Stimulated activated naive B cell treated with anti-CD40 and anti-IgM and Interleukin-4, amounts not matched to agents 10 μg/mL and 1 μg/mL and 100 μg/mL, for 72 hours (primary cell): ENCODE measurements at regions not wholly inside any gene's neighbourhood (a gene's known extent, or its start where the extent isn't known, plus 50 kb on each side); places are given as distances from the start of the nearest gene placed in this dataset.

ENCODE experiments used
- ATAC-seq, 2 donors: fragments of 150-1000 bp; cut with Tn5 transposase; replicated peaks; 2 replicates each; pipeline ENCODE4 v1.10.0; 2021; ENCODE audit warnings: moderate library complexity in 1 of 2
- DNase-seq: peaks from one replicate; pipeline ENCODE4 v3.0.0; 2021
- H3K27ac Mint-ChIP-seq: one replicate; pipeline ENCODE4 v1.8.0; 2022; ENCODE audit warnings: mild to moderate bottlenecking, mixed read lengths
- H3K27me3 Mint-ChIP-seq, 2 donors: one replicate each; pipeline ENCODE4 v1.8.0; 2022; ENCODE audit warnings: mixed read lengths in 2 of 2
- H3K36me3 Mint-ChIP-seq, 2 donors: one replicate each; pipeline ENCODE4 v1.8.0; 2022; ENCODE audit warnings: mixed read lengths in 2 of 2, mild to moderate bottlenecking in 1 of 2
- H3K4me1 Mint-ChIP-seq, 2 donors: one replicate each; pipeline ENCODE4 v1.8.0; 2022; ENCODE audit warnings: mixed read lengths in 2 of 2, mild to moderate bottlenecking in 1 of 2
- H3K4me3 Mint-ChIP-seq, 2 donors: one replicate each; pipeline ENCODE4 v1.8.0; 2022; ENCODE audit warnings: mild to moderate bottlenecking in 2 of 2, mixed read lengths in 2 of 2, moderate library complexity in 1 of 2
- H3K9me3 Mint-ChIP-seq, 2 donors: one replicate each; pipeline ENCODE4 v1.8.0; 2022; ENCODE audit warnings: mixed read lengths in 2 of 2, mild to moderate bottlenecking in 1 of 2

DNA sequence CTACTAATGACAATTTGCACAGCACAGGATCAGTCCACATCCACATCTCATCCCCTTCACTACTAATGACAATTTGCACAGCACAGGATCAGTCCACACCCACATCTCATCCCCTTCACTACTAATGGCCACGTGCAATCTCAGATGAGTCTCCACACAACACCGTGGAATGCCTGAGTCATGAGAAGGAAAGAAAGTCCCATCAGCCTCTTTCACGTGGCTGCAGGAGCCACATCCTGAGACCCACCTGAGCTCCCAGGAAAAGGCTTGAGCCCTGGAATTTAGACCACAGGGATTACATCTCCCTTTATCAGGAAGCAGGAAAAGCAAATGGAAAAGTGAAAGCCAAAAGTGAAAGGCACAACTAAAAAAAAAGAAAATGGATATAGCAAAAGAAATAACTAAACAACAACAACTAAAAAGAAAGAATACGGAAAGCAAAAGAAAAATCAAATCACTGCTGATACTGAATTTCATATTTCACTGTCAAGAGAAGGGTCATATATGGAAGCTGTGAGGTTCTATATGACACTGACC, 1300.5 kb downstream of the TMEM121 start:
- peaks cover 13 to 25% of the 10 kb centered on the region in 2 donors for H3K4me1 Mint-ChIP-seq
- H3K4me3 Mint-ChIP-seq: no peak overlapping the region
- H3K9me3 Mint-ChIP-seq: peaks cover 0 to 6% of the 10 kb centered on the region in 2 donors
- no peak for DNase-seq
- peaks cover 0 to 3% of the 10 kb centered on the region in 2 donors for H3K36me3 Mint-ChIP-seq
- H3K27ac Mint-ChIP-seq: no peak overlapping the region
- H3K27me3 Mint-ChIP-seq: no peaks in the 10 kb centered on the region
- no peak for ATAC-seq

DNA sequence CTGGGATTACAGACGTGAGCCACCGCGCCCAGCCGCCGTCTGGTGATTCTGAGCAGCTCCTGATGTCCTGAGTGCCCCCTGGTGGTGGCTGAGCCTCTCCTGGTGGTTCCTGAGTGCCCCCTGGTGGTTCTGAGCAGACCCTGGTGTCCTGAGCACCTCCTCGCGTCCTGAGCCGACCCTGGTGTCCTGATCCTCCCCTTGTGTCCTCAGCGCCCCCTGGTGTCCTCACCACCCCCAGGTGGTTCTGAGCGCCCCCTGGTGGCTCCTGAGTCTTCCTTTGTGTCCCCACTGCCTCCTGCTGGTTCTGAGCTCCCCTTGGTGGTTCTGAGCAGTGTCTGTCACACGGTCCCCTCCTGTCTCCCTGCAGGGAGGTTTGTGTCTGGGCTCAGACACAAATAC, 1304.9 kb downstream of the TMEM121 start:
- Mint-ChIP-seq H3K4me1 (peaks cover 15 to 25% of the 10 kb centered on the region in 2 donors), H3K9me3 (peaks cover 0 to 6% of the 10 kb centered on the region in 2 donors), H3K27me3 (no peaks in the 10 kb centered on the region), H3K36me3 (peaks cover 0 to 3% of the 10 kb centered on the region in 2 donors), H3K27ac (peak overlapping the region; percentile 74), H3K4me3 (peak overlapping the region in 1 of 2 donors; percentile 46)
- DNase-seq: peak; percentile 58
- ATAC-seq: peak; percentile 58 to 73

- Mint-ChIP-seq H3K4me1 (peaks cover 11 to 15% of the 10 kb centered on the region in 2 donors), H3K27ac (no peak overlapping the region), H3K4me3 (no peak overlapping the region), H3K36me3 (peaks cover 0 to 3% of the 10 kb centered on the region in 2 donors), H3K27me3 (no peaks in the 10 kb centered on the region), H3K9me3 (no peaks in the 10 kb centered on the region)
- ATAC-seq (no peak), DNase-seq (no peak)
These were observed 1311.5 kb downstream of the TMEM121 start for GRCh38 chr14:106837870-106838269.

DNA sequence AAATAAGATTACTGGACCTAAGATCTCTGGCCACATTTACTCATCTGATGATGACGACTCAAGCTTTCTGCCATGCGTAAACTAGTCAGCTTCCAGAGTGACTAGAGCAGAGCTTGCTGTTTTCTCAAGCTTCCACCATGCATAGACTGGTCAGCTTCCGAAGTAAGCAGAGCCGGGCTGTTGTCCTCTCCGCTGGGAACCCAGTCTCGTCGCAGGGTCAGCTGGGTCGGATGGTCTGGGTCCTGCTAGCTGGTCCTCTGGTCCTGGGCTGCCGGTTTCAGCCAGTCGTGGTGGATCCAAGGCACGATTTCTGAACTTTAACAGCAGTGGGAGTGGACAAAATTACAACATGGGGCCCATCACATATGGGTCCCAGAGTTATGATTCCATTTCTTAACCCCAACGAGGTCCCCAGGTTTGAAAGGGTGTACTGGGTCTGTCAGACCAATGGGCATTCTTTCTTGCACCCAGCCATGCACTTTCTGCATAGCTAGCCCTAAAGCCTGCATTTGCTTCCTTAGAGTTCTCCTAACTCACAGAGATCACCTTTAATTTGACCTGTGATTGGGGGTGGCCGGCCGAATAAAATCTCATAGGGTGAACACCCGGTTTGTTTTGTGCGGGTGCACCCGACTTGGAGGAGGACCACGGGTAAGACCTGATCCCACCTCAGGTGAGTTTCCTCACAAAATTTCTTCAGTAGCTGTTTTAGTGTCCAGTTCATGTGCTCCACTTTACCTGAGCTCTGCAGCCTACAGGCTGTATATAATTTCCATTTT, 1312.8 kb downstream of the TMEM121 start:
- Mint-ChIP-seq H3K9me3 (no peaks in the 10 kb centered on the region), H3K27ac (no peak overlapping the region), H3K4me3 (no peak overlapping the region)

DNA sequence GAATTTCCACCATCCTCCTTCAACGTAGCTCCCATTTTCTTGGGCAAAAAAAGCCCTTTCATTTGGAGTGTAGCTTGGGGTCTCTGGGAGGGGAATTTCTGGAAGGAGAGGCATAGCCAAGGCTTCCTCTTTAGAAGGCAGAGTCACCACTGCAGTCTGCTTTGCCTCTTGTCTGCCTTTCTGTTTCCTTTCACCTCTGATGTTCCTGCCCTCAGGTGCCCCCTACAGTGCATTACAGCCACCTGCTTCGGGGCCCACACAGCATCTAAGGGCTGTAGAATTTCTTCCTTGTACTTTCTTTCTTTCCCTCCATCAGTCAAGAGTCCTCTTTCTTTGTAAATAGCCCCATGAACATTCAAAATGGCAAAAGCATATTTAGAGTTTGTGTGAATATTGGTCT, 1313.9 kb downstream of the TMEM121 start:
- H3K36me3 Mint-ChIP-seq: peaks cover 0 to 3% of the 10 kb centered on the region in 2 donors

More for the DNA sequence above, 1312.8 kb downstream of the TMEM121 start:
- Mint-ChIP-seq H3K36me3 (peaks cover 0 to 3% of the 10 kb centered on the region in 2 donors), H3K4me1 (peaks cover 20 to 25% of the 10 kb centered on the region in 2 donors), H3K27me3 (no peaks in the 10 kb centered on the region)
- ATAC-seq (no peak), DNase-seq (no peak)

GRCh38 chr14:106840991-106841390, 1314.6 kb downstream of the TMEM121 start:
- DNase-seq (no peak), ATAC-seq (no peak)
- H3K4me1 Mint-ChIP-seq: peaks cover 23 to 33% of the 10 kb centered on the region in 2 donors
- peak overlapping the region; percentile 22 for H3K27ac Mint-ChIP-seq
- H3K27me3 Mint-ChIP-seq: no peaks in the 10 kb centered on the region
- H3K4me3 Mint-ChIP-seq: no peak overlapping the region
- H3K36me3 Mint-ChIP-seq: peaks cover 0 to 3% of the 10 kb centered on the region in 2 donors
- no peaks in the 10 kb centered on the region for H3K9me3 Mint-ChIP-seq

More for the DNA sequence above, 1313.9 kb downstream of the TMEM121 start:
- ATAC-seq (no peak), DNase-seq (no peak)
- H3K4me3 Mint-ChIP-seq: no peak overlapping the region
- no peaks in the 10 kb centered on the region for H3K9me3 Mint-ChIP-seq
- H3K4me1 Mint-ChIP-seq: peaks cover 20 to 25% of the 10 kb centered on the region in 2 donors
- H3K27me3 Mint-ChIP-seq: no peaks in the 10 kb centered on the region
- peak overlapping the region; percentile 47 for H3K27ac Mint-ChIP-seq

DNA sequence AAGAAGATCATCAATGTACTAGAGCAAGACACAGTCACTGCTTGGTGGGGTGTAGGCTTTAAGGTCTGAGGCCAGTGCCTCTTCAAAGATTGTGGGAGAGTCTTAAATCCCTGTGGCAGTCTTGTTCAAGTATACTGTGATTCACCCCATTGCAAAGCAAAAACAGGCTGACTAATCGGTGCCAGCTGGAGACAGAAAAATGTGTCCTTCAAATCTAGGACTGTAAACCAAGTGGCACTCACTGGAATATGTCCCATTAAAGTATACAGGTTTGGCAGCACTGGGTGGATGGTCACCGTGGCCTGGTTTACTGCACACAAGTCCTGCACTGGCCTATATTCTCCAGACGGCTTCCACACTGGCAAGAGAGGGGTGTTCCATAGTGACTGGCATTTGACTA, 1315.3 kb downstream of the TMEM121 start:
- peaks cover 0 to 3% of the 10 kb centered on the region in 2 donors for H3K36me3 Mint-ChIP-seq
- H3K4me1 Mint-ChIP-seq: peaks cover 27 to 40% of the 10 kb centered on the region in 2 donors
- H3K27ac Mint-ChIP-seq: no peak overlapping the region
- no peaks in the 10 kb centered on the region for H3K27me3 Mint-ChIP-seq
- H3K4me3 Mint-ChIP-seq: no peak overlapping the region
- ATAC-seq (no peak), DNase-seq (no peak)
- no peaks in the 10 kb centered on the region for H3K9me3 Mint-ChIP-seq

- no peak overlapping the region for H3K27ac Mint-ChIP-seq
- ATAC-seq (no peak), DNase-seq (no peak)
- peaks cover 0 to 3% of the 10 kb centered on the region in 2 donors for H3K36me3 Mint-ChIP-seq
- peaks cover 33 to 50% of the 10 kb centered on the region in 2 donors for H3K4me1 Mint-ChIP-seq
- H3K4me3 Mint-ChIP-seq: no peak overlapping the region
- no peaks in the 10 kb centered on the region for H3K27me3 Mint-ChIP-seq
- H3K9me3 Mint-ChIP-seq: no peaks in the 10 kb centered on the region
These were observed 1316.3 kb downstream of the TMEM121 start for GRCh38 chr14:106842687-106843086.

DNA sequence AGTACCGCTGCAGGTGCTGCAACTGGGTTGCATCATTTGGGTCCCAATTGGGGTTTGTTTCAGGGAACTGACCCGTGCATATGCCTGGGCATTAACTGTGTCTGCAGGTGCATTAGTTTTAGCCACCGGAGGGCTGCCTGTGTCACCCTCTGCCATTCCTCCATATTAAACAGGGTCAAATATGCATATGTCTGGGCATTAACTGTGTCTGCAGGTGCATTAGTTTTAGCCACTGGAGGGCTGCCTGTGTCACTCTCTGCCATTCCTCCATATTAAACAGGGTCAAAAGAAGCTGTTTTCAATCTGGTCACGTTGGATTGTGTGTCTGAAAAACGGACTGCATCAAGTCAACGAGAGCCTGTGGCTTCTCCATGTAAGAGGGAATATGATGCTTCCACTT, 1317.0 kb downstream of the TMEM121 start:
- DNase-seq: no peak
- Mint-ChIP-seq H3K36me3 (peaks cover 0 to 3% of the 10 kb centered on the region in 2 donors), H3K4me3 (peak overlapping the region; percentile 98), H3K9me3 (no peaks in the 10 kb centered on the region), H3K4me1 (peaks cover 37 to 57% of the 10 kb centered on the region in 2 donors), H3K27me3 (no peaks in the 10 kb centered on the region), H3K27ac (peak overlapping the region; percentile 99)
- ATAC-seq: peak; percentile 18 to 19

DNA sequence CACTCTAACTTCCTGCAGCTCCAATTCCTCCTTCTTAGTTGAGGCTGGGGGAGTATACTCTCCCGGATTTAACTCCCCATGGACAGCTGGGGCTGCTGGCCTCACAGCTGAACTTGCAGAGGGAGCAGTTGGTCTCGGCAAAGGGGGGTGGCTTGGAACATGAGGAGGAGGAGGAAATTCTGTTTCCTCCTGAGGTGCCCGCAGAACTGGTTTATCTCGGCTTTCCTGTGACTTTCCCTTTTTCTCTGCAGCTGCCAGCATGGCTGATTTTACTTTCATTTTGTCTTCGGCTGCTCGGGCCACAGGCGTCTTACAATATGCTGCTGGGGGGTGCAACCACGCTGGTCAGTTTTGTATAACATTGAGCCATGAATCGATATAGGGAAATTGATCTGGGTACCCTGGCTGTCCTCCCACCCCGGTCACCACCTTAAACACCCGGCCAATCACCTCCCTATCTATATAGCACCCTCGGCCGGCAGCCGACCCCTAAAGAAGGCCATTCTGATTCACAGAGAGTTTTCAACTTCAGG, 1317.6 kb downstream of the TMEM121 start:
- Mint-ChIP-seq H3K27ac (peak overlapping the region; percentile 99), H3K4me3 (peak overlapping the region; percentile 98), H3K4me1 (peaks cover 43 to 63% of the 10 kb centered on the region in 2 donors), H3K9me3 (no peaks in the 10 kb centered on the region), H3K27me3 (no peaks in the 10 kb centered on the region), H3K36me3 (no peaks in the 10 kb centered on the region)
- DNase-seq (no peak), ATAC-seq (peak; percentile 8 to 10)

- Mint-ChIP-seq H3K9me3 (no peaks in the 10 kb centered on the region), H3K36me3 (no peaks in the 10 kb centered on the region), H3K4me3 (peak overlapping the region; percentile 98), H3K27me3 (no peaks in the 10 kb centered on the region), H3K4me1 (peaks cover 50 to 70% of the 10 kb centered on the region in 2 donors), H3K27ac (peak overlapping the region; percentile 99)
- DNase-seq (peak; percentile 79), ATAC-seq (peak; percentile 78 to 80)
These were observed 1318.4 kb downstream of the TMEM121 start for GRCh38 chr14:106844608-106845285.

- no peaks in the 10 kb centered on the region for H3K27me3 Mint-ChIP-seq
- no peaks in the 10 kb centered on the region for H3K9me3 Mint-ChIP-seq
- DNase-seq (peak; percentile 69), ATAC-seq (peak; percentile 63 to 66)
- peak overlapping the region; percentile 98 for H3K4me3 Mint-ChIP-seq
- no peaks in the 10 kb centered on the region for H3K36me3 Mint-ChIP-seq
- H3K27ac Mint-ChIP-seq: peak overlapping the region; percentile 99
- H3K4me1 Mint-ChIP-seq: peaks cover 46 to 72% of the 10 kb centered on the region in 2 donors
These were observed 1319.1 kb downstream of the TMEM121 start for GRCh38 chr14:106845286-106846087.

GRCh38 chr14:106846218-106846617, 1319.8 kb downstream of the TMEM121 start:
- no peaks in the 10 kb centered on the region for H3K9me3 Mint-ChIP-seq
- no peaks in the 10 kb centered on the region for H3K36me3 Mint-ChIP-seq
- no peaks in the 10 kb centered on the region for H3K27me3 Mint-ChIP-seq
- peak overlapping the region; percentile 68 for H3K27ac Mint-ChIP-seq
- H3K4me3 Mint-ChIP-seq: peak overlapping the region; percentile 98
- ATAC-seq (no peak), DNase-seq (no peak)
- H3K4me1 Mint-ChIP-seq: peaks cover 51 to 77% of the 10 kb centered on the region in 2 donors
